Body of pancreas (tissue), 4 donors: ENCODE measurements at regions not wholly inside any gene's neighbourhood (a gene's known extent, or its start where the extent isn't known, plus 50 kb on each side); places are given as distances from the start of the nearest gene placed in this dataset.

ENCODE experiments used
- POLR2A ChIP-seq, 3 donors: fragments of 450-650 bp; IDR thresholded peaks; one replicate each; pipeline ENCODE4 v1.6.1; 2016; ENCODE audit warnings: antibody characterized with exemption in 3 of 3, mild to moderate bottlenecking in 2 of 3
- TF ChIP-seq, protein P1 (sequence below), 7 experiments: fragments of 450-650 bp in 4 of 7; fragments of 200-600 bp in 3 of 7; sonication (generic) in 3 of 7; IDR thresholded peaks; one replicate each; pipeline ENCODE4 v1.5.1; 2016 to 2019; ENCODE audit warnings: antibody characterized with exemption in 7 of 7

DNA sequence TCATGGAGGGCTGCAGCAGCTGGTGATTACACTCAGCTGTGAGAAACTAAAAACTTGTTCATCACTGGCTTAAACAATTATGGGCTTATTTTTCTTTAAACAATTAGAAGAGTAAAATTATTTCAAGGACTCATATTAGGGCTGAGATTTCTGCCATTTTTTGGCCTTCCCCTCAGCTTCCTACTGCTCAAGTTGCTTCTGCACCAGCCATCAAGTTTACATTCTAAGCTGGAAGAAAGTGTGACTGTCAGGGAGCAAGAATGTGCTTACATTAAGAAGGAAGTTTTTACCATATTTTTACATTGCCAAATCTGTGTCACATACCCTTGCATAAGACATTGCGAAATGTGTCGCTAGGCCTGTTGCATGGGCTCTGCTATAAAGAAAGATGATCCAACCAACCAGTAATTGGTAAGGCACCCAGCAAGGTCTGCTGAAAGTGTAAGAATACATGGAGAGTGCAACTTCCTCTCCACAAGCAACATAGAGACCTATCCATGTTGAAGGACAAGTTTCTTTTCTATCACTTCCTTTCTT is 260.3 kb upstream of the CDH10 start:
- TF ChIP-seq POLR2A (IDR thresholded peaks at IDR 0.05) = no peak
- TF ChIP-seq, protein P1, sequence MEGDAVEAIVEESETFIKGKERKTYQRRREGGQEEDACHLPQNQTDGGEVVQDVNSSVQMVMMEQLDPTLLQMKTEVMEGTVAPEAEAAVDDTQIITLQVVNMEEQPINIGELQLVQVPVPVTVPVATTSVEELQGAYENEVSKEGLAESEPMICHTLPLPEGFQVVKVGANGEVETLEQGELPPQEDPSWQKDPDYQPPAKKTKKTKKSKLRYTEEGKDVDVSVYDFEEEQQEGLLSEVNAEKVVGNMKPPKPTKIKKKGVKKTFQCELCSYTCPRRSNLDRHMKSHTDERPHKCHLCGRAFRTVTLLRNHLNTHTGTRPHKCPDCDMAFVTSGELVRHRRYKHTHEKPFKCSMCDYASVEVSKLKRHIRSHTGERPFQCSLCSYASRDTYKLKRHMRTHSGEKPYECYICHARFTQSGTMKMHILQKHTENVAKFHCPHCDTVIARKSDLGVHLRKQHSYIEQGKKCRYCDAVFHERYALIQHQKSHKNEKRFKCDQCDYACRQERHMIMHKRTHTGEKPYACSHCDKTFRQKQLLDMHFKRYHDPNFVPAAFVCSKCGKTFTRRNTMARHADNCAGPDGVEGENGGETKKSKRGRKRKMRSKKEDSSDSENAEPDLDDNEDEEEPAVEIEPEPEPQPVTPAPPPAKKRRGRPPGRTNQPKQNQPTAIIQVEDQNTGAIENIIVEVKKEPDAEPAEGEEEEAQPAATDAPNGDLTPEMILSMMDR (IDR thresholded peaks at IDR 0.05) = no peak
